HEK293T (cell line): ENCODE measurements at regions not wholly inside any gene's neighbourhood (a gene's known extent, or its start where the extent isn't known, plus 50 kb on each side); places are given as distances from the start of the nearest gene placed in this dataset.

Experiments
- ARNT ChIP-seq: fragments of 450-650 bp; IDR thresholded peaks from 2 replicates; pipeline ENCODE4 v1.6.1; 2017; ENCODE audit warnings: mild to moderate bottlenecking
- BHLHE40 ChIP-seq: fragments of 450-650 bp; IDR thresholded peaks from 2 replicates; pipeline ENCODE4 v1.6.1; 2016; ENCODE audit warnings: mild to moderate bottlenecking, moderate library complexity, borderline replicate concordance
- ELF4 ChIP-seq: fragments of 450-650 bp; IDR thresholded peaks from 2 replicates; pipeline ENCODE4 v1.6.1; 2017; ENCODE audit warnings: antibody characterized with exemption
- FOXK2 ChIP-seq: fragments of 450-650 bp; IDR thresholded peaks from 2 replicates; pipeline ENCODE4 v1.6.1; 2016; ENCODE audit warnings: mild to moderate bottlenecking
- HDGF ChIP-seq: fragments of 450-650 bp; IDR thresholded peaks from 2 replicates; pipeline ENCODE4 v1.6.1; 2017; ENCODE audit warnings: antibody characterized with exemption, borderline replicate concordance
- NFRKB ChIP-seq: fragments of 450-650 bp; IDR thresholded peaks from 2 replicates; pipeline ENCODE4 v1.6.1; 2016; ENCODE audit warnings: mild to moderate bottlenecking, moderate library complexity
- TARDBP ChIP-seq: fragments of 450-650 bp; IDR thresholded peaks from 2 replicates; pipeline ENCODE4 v1.6.1; 2016

GRCh38 chr10:44465401-44466115, 80.7 kb upstream of the CXCL12 start:
- TF ChIP-seq HDGF (no peak), FOXK2 (no peak), BHLHE40 (no peak), ARNT (no peak), TARDBP (no peak), ELF4 (no peak), NFRKB (no peak)
